IMR-90 (cell line): ENCODE measurements at regions not wholly inside any gene's neighbourhood (a gene's known extent, or its start where the extent isn't known, plus 50 kb on each side); places are given as distances from the start of the nearest gene placed in this dataset.

Experiments used
- ATAC-seq: fragments of 200-7000 bp; cut with Tn5 transposase; 2 replicates; pipeline ENCODE4 v1.9.1; 2020; ENCODE audit warnings: low read depth, mild to moderate bottlenecking, moderate library complexity
- BruUV-seq: library from RNA; stranded (reverse); fragments of 400-500 nt; replicated peaks from 2 replicates; lab custom pipeline; 2021; lab: Mats Ljungman, UMichigan
- CTCF ChIA-PET: fragments of 300-600 bp; formaldehyde crosslinking; extraction: SDS; loops from one replicate; lab custom pipeline; 2021; ENCODE audit warnings: antibody characterized with exemption; lab: Yijun Ruan, JAX
- POLR2A ChIA-PET: fragments of 300-600 bp; sonication (Branson Sonifier 250); formaldehyde crosslinking; loops from one replicate; lab custom pipeline; 2022; ENCODE audit warnings: antibody characterized with exemption; ENCODE audit not compliant: unreplicated experiment; lab: Charles Lee
- DNase-seq: peaks from one replicate; pipeline ENCODE4 v3.0.0; 2013
- H2AFZ ChIP-seq: replicated peaks from 2 replicates; pipeline ENCODE3; 2013; ENCODE audit warnings: low read length, mild to moderate bottlenecking; ENCODE audit not compliant: poor library complexity
- H2AK5ac ChIP-seq: 2 replicates; pipeline ENCODE4 v1.6.1; 2013; ENCODE audit warnings: low read depth, low read length, inconsistent platforms
- H2AK9ac ChIP-seq: replicated peaks from 2 replicates; pipeline ENCODE3; 2013; ENCODE audit warnings: mild to moderate bottlenecking, low read depth, low read length, moderate library complexity; ENCODE audit not compliant: poor library complexity
- H2BK120ac ChIP-seq: 2 replicates; pipeline ENCODE4 v1.6.1; 2013; ENCODE audit warnings: low read depth, low read length, inconsistent platforms
- H2BK15ac ChIP-seq: 3 replicates; pipeline ENCODE4 v1.6.1; 2013; ENCODE audit warnings: low read depth, low read length, inconsistent platforms
- H2BK20ac ChIP-seq: 2 replicates; pipeline ENCODE4 v1.6.1; 2013; ENCODE audit warnings: low read depth, mild to moderate bottlenecking, inconsistent platforms, low read length, moderate library complexity
- H2BK5ac ChIP-seq: 2 replicates; pipeline ENCODE4 v1.6.1; 2013; ENCODE audit warnings: mild to moderate bottlenecking, low read depth, low read length, inconsistent platforms; ENCODE audit not compliant: poor library complexity, severe bottlenecking
- H3K14ac ChIP-seq: replicated peaks from 2 replicates; pipeline ENCODE4 v1.6.1; 2013; ENCODE audit warnings: low read depth, low read length, inconsistent platforms
- H3K18ac ChIP-seq: 2 replicates; pipeline ENCODE4 v1.6.1; 2013; ENCODE audit warnings: low read depth, low read length, control low read depth
- H3K23ac ChIP-seq: 2 replicates; pipeline ENCODE4 v1.6.1; 2013; ENCODE audit warnings: low read depth, low read length, inconsistent platforms
- H3K27ac ChIP-seq: 2 replicates; pipeline ENCODE4 v1.5.1; 2013; ENCODE audit warnings: mild to moderate bottlenecking, control low read depth, low read length; ENCODE audit not compliant: insufficient read depth
- H3K27me3 ChIP-seq: 2 replicates; pipeline ENCODE4 v1.6.1; 2013; ENCODE audit warnings: low read length; ENCODE audit not compliant: control insufficient read depth, insufficient read depth
- H3K36me3 ChIP-seq: 2 replicates; pipeline ENCODE4 v1.6.1; 2013; ENCODE audit warnings: low read length, mixed read lengths; ENCODE audit not compliant: control insufficient read depth, insufficient read depth
- H3K4ac ChIP-seq: 2 replicates; pipeline ENCODE4 v1.6.1; 2013; ENCODE audit warnings: low read depth, low read length, inconsistent platforms
- H3K4me1 ChIP-seq: 2 replicates; pipeline ENCODE4 v1.6.1; 2013; ENCODE audit warnings: low read length, mixed read lengths; ENCODE audit not compliant: control insufficient read depth, insufficient read depth
- H3K4me2 ChIP-seq: 2 replicates; pipeline ENCODE4 v1.6.1; 2013; ENCODE audit warnings: low read depth, mild to moderate bottlenecking, control low read depth, low read length, moderate library complexity
- H3K4me3 ChIP-seq: 2 replicates; pipeline ENCODE4 v1.5.1; 2013; ENCODE audit warnings: low read depth, mild to moderate bottlenecking, control low read depth, low read length, moderate library complexity; ENCODE audit not compliant: insufficient read depth
- H3K56ac ChIP-seq: 2 replicates; pipeline ENCODE4 v1.6.1; 2013; ENCODE audit warnings: low read length, inconsistent platforms; ENCODE audit not compliant: insufficient read depth; ENCODE audit errors: extremely low read depth
- H3K79me1 ChIP-seq, 2 experiments: 2 replicates each; pipeline ENCODE4 v1.6.1; 2013; ENCODE audit warnings: low read length in 2 of 2, inconsistent platforms in 1 of 2, low read depth in 1 of 2
- H3K9ac ChIP-seq: 2 replicates; pipeline ENCODE4 v1.6.1; 2013; ENCODE audit warnings: low read depth, low read length, control low read depth
- H3K9me1 ChIP-seq: 2 replicates; pipeline ENCODE4 v1.6.1; 2013; ENCODE audit warnings: low read length, inconsistent platforms; ENCODE audit not compliant: insufficient read depth
- H3K9me3 ChIP-seq: 2 replicates; pipeline ENCODE4 v1.6.1; 2013; ENCODE audit warnings: low read length; ENCODE audit not compliant: control insufficient read depth, insufficient read depth
- H4K20me1 ChIP-seq: 2 replicates; pipeline ENCODE4 v1.6.1; 2013; ENCODE audit warnings: low read length, inconsistent platforms; ENCODE audit not compliant: insufficient read depth
- H4K5ac ChIP-seq: 2 replicates; pipeline ENCODE4 v1.6.1; 2013; ENCODE audit warnings: mild to moderate bottlenecking, low read depth, low read length, control low read depth
- H4K8ac ChIP-seq, 2 experiments: 2 replicates each; pipeline ENCODE4 v1.6.1; 2013; ENCODE audit warnings: low read depth in 2 of 2, low read length in 2 of 2, control low read depth in 1 of 2, inconsistent platforms in 1 of 2
- H4K91ac ChIP-seq: 2 replicates; pipeline ENCODE4 v1.6.1; 2013; ENCODE audit warnings: low read depth, low read length, inconsistent platforms; ENCODE audit not compliant: insufficient read depth
- RCOR1 ChIP-seq: IDR thresholded peaks from 2 replicates; pipeline ENCODE4 v1.6.1; 2012; ENCODE audit warnings: mild to moderate bottlenecking, low read length, improper control_type of control experiment; ENCODE audit not compliant: insufficient replicate concordance
- SMC3 ChIP-seq: fragments of 150-350 bp; IDR thresholded peaks from 2 replicates; pipeline ENCODE4 v1.6.1; 2016; ENCODE audit warnings: low read depth, mild to moderate bottlenecking, antibody characterized with exemption, low read length, moderate library complexity
- WGBS, 2 experiments: methylation state at CpG; one replicate each; pipeline versions ENCODE4 v1.1.5 to v1.1.7; 2013; ENCODE audit warnings: missing lambda C conversion rate in 2 of 2; ENCODE audit not compliant: insufficient read length in 1 of 2; ENCODE audit errors: extremely low coverage in 2 of 2; 5-methylcytosine and 5-hydroxymethylcytosine counted together
- dilution Hi-C: fragments of 300-500 bp; cut with HindIII; formaldehyde crosslinking; loops from one replicate; pipeline ENCODE4 v1.14.3; 2018; ENCODE audit warnings: low sequenced_read_pairs; ENCODE audit not compliant: unreplicated experiment
- in situ Hi-C: fragments of 300-500 bp; cut with MboI; formaldehyde crosslinking; loops from 3 replicates; pipeline ENCODE4 v1.14.3; 2019; ENCODE audit warnings: low sequenced_read_pairs, inconsistent platforms, mixed read lengths
- intact Hi-C: fragments of 100-400 bp; cut with micrococcal nuclease; formaldehyde crosslinking; loops from 2 replicates; pipeline ENCODE4 v1.10.0; 2022

- TF ChIP-seq RCOR1 (no peak), SMC3 (no peak)
- Histone ChIP-seq H4K91ac (no peak overlapping the region), H3K4me2 (no peak overlapping the region), H3K36me3 (no peaks in the 10 kb centered on the region), H2BK20ac (no peak overlapping the region), H3K18ac (no peak overlapping the region), H2BK15ac (no peak overlapping the region), H3K27ac (no peak overlapping the region), H3K4ac (no peak overlapping the region), H3K23ac (no peak overlapping the region), H3K4me3 (no peak overlapping the region), H2BK120ac (no peak overlapping the region), H3K9me1 (no peaks in the 10 kb centered on the region), H2AFZ (no peak overlapping the region), H3K56ac (no peak overlapping the region), H3K27me3 (no peaks in the 10 kb centered on the region), H2AK9ac (no peak overlapping the region), H3K4me1 (no peaks in the 10 kb centered on the region), H2AK5ac (no peak overlapping the region), H3K79me1 (no peaks in the 10 kb centered on the region), H3K14ac (no peak overlapping the region), H2BK5ac (no peak overlapping the region), H4K20me1 (no peaks in the 10 kb centered on the region), H4K5ac (no peak overlapping the region), H3K9ac (no peak overlapping the region), H3K9me3 (peaks cover 3% of the 10 kb centered on the region), H4K8ac (no peak overlapping the region)
- intact Hi-C loops: no loop called here
- DNase-seq (no peak), ATAC-seq (no peak)
- CTCF ChIA-PET: no interaction called here
- POLR2A ChIA-PET: no interaction called here
- WGBS, 2 experiments: no CpG with 5 or more reads among the region's 3 CpGs
- dilution Hi-C loops: no loop called here
- in situ Hi-C loops: no loop called here
- no TSS peak for BruUV-seq
Measured at GRCh38 chr9:106106396-106106795, 412.1 kb downstream of the TMEM38B start.
